Mucosa of descending colon (tissue), 3 donors: ENCODE measurements at regions not wholly inside any gene's neighbourhood (a gene's known extent, or its start where the extent isn't known, plus 50 kb on each side); places are given as distances from the start of the nearest gene placed in this dataset.

Experiments used
- ATAC-seq: fragments of 200-7000 bp; cut with Tn5 transposase; one replicate; pipeline ENCODE4 v1.9.1; 2020; ENCODE audit warnings: mild to moderate bottlenecking, moderate library complexity
- DNase-seq, 3 donors: peaks; one replicate each; pipeline ENCODE4 v3.0.0-alpha.2; 2020
- H3K36me3 ChIP-seq: fragments of 200-600 bp; one replicate; pipeline ENCODE4 v1.8.0; 2021; ENCODE audit warnings: low read depth, mild to moderate bottlenecking
- H3K4me1 ChIP-seq: fragments of 200-600 bp; one replicate; pipeline ENCODE4 v1.8.0; 2021; ENCODE audit warnings: low read depth, mild to moderate bottlenecking
- H3K4me3 ChIP-seq: fragments of 200-600 bp; one replicate; pipeline ENCODE4 v1.8.0; 2021; ENCODE audit warnings: mild to moderate bottlenecking
- H3K9me3 ChIP-seq: fragments of 200-600 bp; one replicate; pipeline ENCODE4 v1.8.0; 2021; ENCODE audit warnings: mild to moderate bottlenecking
- intact Hi-C, 2 donors: fragments of 100-400 bp; cut with DNase I in 1 of 2; cut with micrococcal nuclease in 1 of 2; formaldehyde crosslinking; loops; one replicate each; pipeline versions ENCODE4 v1.11.0 to v1.11.1; 2022; cut with DNase I, micrococcal nuclease
- TF ChIP-seq, protein P1 (sequence below): fragments of 200-600 bp; IDR thresholded peaks from one replicate; pipeline ENCODE4 v1.8.0; 2022; ENCODE audit warnings: antibody characterized with exemption, mild to moderate bottlenecking
- donor health status: DM: no; HTN: no; CAD: no; lungs with moderate emphysema.
- donor health status: DM: no; HTN: no; CAD: no.
- donor health status: DM: no; HTN: yes; CAD: no.

DNA sequence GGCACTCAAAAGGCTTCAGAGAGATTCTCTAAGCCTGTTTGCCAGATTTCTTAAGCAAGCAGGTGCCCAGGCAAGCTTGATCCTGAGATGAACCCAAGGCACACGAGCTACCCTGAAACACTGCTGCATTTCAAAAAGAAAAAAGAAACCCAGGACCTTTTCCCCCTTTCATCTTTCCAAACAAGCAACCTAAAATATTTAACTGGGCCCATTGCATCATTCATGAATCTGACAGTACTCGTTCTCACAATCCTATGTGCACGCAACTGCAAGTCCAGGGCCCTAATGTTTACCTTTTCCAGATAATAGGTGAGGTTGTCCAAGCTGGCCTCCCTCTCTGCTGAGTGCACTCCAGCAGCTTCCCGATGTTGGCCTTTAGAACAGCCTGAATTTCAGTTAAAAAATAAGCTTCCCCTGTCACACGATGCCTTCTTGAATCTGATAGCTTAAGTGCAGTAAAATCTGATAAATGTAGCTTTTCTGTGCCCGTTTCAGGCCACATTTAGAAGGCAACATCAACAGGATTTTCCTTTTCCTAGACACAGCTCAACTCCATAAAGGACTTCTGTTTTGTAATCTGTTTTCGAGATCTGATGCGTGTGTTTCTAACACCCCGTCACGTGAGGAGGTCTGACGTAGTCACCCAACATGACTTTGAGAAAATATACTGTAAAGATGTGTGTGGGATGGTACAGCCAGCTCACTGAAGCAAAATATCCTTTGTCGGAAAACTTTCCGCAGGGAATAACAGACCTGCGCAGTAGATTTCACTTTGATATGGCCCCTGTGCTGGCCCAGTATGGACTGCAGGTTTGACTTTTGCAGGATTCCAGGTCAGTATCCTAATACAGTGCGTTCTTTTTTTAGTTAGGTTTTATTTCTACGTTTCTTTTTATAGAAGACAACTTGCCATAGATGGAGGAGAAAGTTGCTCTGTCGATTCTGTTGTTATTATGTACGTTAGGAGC, 55.1 kb upstream of the RASA2 start:
- TF ChIP-seq, protein P1, sequence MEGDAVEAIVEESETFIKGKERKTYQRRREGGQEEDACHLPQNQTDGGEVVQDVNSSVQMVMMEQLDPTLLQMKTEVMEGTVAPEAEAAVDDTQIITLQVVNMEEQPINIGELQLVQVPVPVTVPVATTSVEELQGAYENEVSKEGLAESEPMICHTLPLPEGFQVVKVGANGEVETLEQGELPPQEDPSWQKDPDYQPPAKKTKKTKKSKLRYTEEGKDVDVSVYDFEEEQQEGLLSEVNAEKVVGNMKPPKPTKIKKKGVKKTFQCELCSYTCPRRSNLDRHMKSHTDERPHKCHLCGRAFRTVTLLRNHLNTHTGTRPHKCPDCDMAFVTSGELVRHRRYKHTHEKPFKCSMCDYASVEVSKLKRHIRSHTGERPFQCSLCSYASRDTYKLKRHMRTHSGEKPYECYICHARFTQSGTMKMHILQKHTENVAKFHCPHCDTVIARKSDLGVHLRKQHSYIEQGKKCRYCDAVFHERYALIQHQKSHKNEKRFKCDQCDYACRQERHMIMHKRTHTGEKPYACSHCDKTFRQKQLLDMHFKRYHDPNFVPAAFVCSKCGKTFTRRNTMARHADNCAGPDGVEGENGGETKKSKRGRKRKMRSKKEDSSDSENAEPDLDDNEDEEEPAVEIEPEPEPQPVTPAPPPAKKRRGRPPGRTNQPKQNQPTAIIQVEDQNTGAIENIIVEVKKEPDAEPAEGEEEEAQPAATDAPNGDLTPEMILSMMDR, result no peak
- intact Hi-C loops, result no loop called here
- Histone ChIP-seq H3K9me3 (no peaks in the 10 kb centered on the region), H3K4me3 (no peak overlapping the region), H3K4me1 (peaks cover 10% of the 10 kb centered on the region), H3K36me3 (no peaks in the 10 kb centered on the region)
- ATAC-seq (no peak), DNase-seq (no peak)

DNA sequence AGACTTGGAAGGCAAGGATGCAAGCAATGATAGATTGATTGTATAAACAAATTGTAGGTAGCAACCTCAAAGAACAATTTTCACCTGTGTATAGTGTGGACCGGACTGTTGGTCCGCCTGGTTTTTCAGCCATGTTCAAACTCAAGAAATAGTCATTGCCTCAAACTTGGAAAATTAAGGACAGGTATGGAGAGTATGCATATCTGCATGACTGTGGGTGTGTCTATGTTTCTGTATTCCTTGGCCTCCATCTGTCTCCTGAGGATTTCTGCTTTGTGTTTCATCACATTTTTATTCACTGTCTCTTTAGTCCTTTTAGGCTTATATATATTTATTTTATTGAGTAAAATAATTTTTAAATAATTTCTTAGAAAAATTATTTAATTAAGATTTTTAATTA, 53.9 kb upstream of the RASA2 start:
- Histone ChIP-seq H3K4me3 (no peak overlapping the region), H3K36me3 (no peaks in the 10 kb centered on the region), H3K9me3 (no peaks in the 10 kb centered on the region), H3K4me1 (peaks cover 12% of the 10 kb centered on the region)
- intact Hi-C loops, result no loop called here
- ATAC-seq (no peak), DNase-seq (no peak)
- TF ChIP-seq, protein P1, result no peak

DNA sequence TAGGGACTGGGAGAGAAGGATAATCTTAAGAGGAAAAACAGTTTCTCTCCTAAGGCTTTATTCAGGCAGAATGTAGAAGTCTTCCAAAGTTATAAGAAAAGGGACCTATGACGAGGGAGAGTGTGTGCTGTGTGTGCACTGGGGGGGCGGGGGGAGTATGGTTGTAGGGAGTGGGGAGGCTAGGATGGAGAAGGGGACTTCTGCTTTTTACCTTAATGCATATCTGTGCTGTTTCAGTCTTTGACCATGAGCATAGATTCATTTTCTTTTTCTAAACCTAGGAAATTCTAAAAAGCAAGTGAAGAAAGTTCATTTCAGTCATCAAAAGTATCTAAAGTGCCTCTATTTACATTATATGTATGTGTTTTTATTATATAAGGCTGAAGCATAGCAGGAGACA, 52.6 kb upstream of the RASA2 start:
- Histone ChIP-seq H3K36me3 (no peaks in the 10 kb centered on the region), H3K4me1 (peaks cover 12% of the 10 kb centered on the region), H3K4me3 (no peak overlapping the region), H3K9me3 (no peaks in the 10 kb centered on the region)
- ATAC-seq (no peak), DNase-seq (peak in 1 of 3 donors; percentile 0)
- TF ChIP-seq, protein P1, result no peak
- intact Hi-C loops, result no loop called here

GRCh38 chr3:141436180-141436579, 50.6 kb upstream of the RASA2 start:
- ATAC-seq (no peak), DNase-seq (peak in 1 of 3 donors; percentile 17)
- intact Hi-C loops, result no loop called here
- Histone ChIP-seq H3K9me3 (no peaks in the 10 kb centered on the region), H3K4me1 (peaks cover 12% of the 10 kb centered on the region), H3K4me3 (no peak overlapping the region), H3K36me3 (no peaks in the 10 kb centered on the region)
- TF ChIP-seq, protein P1, result no peak
